Adipocyte (in vitro differentiated cells): ENCODE measurements at regions not wholly inside any gene's neighbourhood (a gene's known extent, or its start where the extent isn't known, plus 50 kb on each side); places are given as distances from the start of the nearest gene placed in this dataset.

Source experiments
- DNase-seq: peaks from one replicate; pipeline ENCODE4 v3.0.0-alpha.2; 2015; ENCODE audit warnings: low read depth
- H3K27me3 ChIP-seq: replicated peaks from 2 replicates; pipeline ENCODE4 v1.7.0; 2013; ENCODE audit warnings: mild to moderate bottlenecking, low read length, moderate library complexity; ENCODE audit not compliant: control insufficient read depth, insufficient read depth
- H3K36me3 ChIP-seq: 2 replicates; pipeline ENCODE4 v1.7.0; 2013; ENCODE audit warnings: low read length, mild to moderate bottlenecking, moderate library complexity; ENCODE audit not compliant: control insufficient read depth, insufficient read depth, severe bottlenecking
- H3K4me1 ChIP-seq: 2 replicates; pipeline ENCODE4 v1.7.0; 2013; ENCODE audit warnings: mild to moderate bottlenecking, low read length, moderate library complexity; ENCODE audit not compliant: control insufficient read depth, insufficient read depth
- H3K4me3 ChIP-seq: 2 replicates; pipeline ENCODE4 v1.7.0; 2013; ENCODE audit warnings: mild to moderate bottlenecking, low read length, moderate library complexity
- H3K9ac ChIP-seq: 2 replicates; pipeline ENCODE4 v1.7.0; 2013; ENCODE audit warnings: mild to moderate bottlenecking, low read length, moderate library complexity
- H3K9me3 ChIP-seq: 2 replicates; pipeline ENCODE4 v1.7.0; 2013; ENCODE audit warnings: mild to moderate bottlenecking, low read length, moderate library complexity; ENCODE audit not compliant: control insufficient read depth

DNA sequence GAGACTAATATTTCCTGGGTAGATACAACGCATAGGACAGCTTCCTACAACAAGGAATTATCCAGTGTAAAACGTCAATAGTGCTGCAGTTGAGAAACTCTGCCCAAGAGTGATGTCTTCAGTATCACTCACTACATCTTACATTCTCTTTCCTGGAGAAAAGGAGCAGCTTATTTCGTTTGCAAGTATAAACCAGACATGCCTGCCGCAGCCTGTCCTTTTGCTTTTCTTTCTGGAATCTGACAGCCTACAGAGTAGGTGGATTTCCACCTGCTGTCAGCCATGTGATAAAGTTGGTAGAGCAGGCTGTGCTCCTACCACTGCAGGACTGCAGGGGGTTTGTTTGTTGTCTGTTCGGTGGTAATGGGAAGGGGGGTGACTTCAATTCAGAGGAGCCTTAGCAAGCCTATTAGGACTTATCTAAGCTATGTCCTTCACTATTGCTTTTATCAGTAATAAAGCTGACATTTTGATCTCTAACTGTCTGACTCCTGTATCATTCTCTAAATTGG, 439.1 kb downstream of the GRB14 start:
- Histone ChIP-seq H3K9me3 (no peaks in the 10 kb centered on the region), H3K4me1 (no peaks in the 10 kb centered on the region), H3K4me3 (no peak overlapping the region), H3K9ac (no peak overlapping the region), H3K27me3 (no peaks in the 10 kb centered on the region), H3K36me3 (no peaks in the 10 kb centered on the region)
- DNase-seq, result no peak

DNA sequence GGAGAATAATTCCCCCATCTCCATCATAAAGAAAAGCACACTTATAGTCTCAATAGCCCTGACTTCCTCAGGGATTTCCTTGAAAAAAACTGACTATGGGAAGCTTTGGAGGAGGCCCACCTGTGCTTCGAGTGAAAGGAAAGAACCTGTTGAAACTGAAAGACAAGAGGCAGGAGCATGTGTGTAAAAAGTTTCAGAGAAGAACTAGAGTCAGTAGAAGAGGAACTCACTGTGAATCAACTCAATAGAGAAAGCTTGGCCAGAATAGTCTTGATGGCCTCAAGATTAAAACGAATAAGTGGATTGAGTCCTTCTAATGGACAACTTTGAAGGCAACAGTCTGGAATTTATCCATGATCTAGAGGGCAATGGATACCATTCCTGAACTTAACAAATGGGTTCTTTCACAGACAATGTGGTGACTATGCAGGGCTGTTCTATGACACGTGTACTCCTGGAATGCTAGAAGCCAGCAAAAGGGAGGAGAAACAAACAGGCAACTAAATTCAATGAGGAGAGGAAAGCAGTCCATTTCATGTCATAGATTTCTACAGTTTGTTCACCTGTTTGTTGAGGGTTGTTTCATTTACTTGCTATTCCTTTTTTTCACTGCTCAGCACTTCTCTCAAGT, 442.3 kb downstream of the GRB14 start:
- no peak overlapping the region for H3K9ac ChIP-seq
- H3K27me3 ChIP-seq, result no peaks in the 10 kb centered on the region
- no peaks in the 10 kb centered on the region for H3K36me3 ChIP-seq
- no peaks in the 10 kb centered on the region for H3K4me1 ChIP-seq
- no peak overlapping the region for H3K4me3 ChIP-seq
- DNase-seq, result peak; percentile 44
- peaks cover 12% of the 10 kb centered on the region for H3K9me3 ChIP-seq

DNA sequence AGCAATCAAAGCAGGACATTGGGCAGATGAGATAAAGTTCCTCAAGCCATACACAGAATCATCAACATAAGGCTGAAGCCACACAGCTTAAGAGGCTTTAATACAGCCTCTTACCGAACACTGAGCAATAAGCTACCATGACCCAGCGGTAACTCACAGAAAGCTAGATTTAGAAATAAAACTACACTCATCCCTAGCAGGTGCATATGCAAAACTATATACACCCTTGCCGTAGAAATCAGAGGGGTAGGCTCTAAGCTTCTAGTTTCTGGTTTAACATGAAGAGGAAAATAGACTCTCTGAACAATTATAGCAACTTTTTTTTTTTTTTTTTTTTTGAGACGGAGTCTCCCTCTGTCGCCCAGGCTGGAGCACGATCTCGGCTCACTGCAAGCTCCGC, 428.8 kb upstream of the FIGN start:
- H3K9ac ChIP-seq, result no peak overlapping the region
- no peaks in the 10 kb centered on the region for H3K4me1 ChIP-seq
- no peaks in the 10 kb centered on the region for H3K36me3 ChIP-seq
- DNase-seq, result no peak
- no peak overlapping the region for H3K4me3 ChIP-seq
- peaks cover 4% of the 10 kb centered on the region for H3K9me3 ChIP-seq
- H3K27me3 ChIP-seq, result no peaks in the 10 kb centered on the region

DNA sequence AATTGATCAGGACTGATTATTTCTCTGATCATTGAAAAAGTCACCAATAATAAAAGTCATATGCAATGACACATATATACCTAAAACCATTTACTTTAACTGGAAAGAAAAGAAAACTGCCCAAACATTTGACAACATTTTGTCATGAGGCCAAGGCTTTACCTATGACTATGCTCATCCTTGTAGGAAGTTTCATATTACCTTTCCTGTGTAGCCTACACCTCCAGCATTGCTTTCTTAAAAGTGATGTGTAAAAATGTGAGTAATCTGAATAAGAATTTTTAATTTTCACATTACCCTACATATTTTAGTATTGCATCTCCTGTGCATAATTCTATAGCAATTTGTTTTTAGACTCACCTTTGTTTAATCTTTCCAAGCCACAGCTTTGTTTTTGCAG, 419.8 kb upstream of the FIGN start:
- H3K4me1 ChIP-seq, result peaks cover 8% of the 10 kb centered on the region
- no peaks in the 10 kb centered on the region for H3K36me3 ChIP-seq
- H3K4me3 ChIP-seq, result no peak overlapping the region
- peaks cover 4% of the 10 kb centered on the region for H3K9me3 ChIP-seq
- H3K9ac ChIP-seq, result no peak overlapping the region
- H3K27me3 ChIP-seq, result no peaks in the 10 kb centered on the region
- no peak for DNase-seq

DNA sequence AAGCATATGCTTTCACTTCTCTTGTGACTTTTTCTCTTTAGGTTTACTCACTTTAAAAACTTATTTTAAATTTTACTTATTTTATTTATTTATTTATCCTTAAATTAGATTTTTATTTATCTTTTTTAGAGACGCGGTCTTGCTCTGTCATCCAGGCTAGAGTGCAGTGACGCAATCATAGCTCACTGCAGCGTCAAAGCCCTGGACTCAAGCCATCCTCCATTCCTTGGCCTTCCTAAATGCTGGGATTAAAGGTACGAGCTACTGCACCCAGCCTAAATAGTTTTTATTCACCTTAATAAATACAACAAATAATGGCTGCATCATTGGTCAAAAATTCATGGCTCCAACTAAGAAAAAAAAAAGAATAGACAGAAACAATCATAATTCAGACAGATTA, 415.7 kb upstream of the FIGN start:
- Histone ChIP-seq H3K36me3 (no peaks in the 10 kb centered on the region), H3K27me3 (no peaks in the 10 kb centered on the region), H3K9me3 (no peaks in the 10 kb centered on the region), H3K4me1 (peaks cover 15% of the 10 kb centered on the region), H3K4me3 (no peak overlapping the region), H3K9ac (no peak overlapping the region)
- no peak for DNase-seq

DNA sequence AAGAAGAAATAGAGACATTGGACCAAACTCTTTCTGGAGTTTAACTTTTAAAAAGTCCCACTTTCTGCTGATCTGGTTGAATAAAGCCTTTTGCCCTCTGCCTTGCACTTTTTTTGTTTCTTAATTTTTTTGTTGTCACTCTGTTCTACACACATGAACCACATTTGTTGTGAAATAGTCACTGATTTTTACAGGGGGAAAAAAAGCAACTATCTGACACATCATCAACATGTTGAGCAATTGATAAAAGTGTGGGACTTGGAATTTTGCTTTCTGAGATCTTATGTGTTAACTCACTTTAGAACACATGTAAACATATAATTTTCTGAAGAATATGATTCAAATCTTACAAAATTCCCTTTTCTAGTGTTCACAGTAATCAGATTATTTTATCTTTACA, 414.8 kb upstream of the FIGN start:
- DNase-seq, result peak; percentile 39
- Histone ChIP-seq H3K4me3 (peak overlapping the region; percentile 7), H3K27me3 (no peaks in the 10 kb centered on the region), H3K9ac (peak overlapping the region; percentile 59), H3K9me3 (no peaks in the 10 kb centered on the region), H3K4me1 (peaks cover 18% of the 10 kb centered on the region), H3K36me3 (no peaks in the 10 kb centered on the region)

DNA sequence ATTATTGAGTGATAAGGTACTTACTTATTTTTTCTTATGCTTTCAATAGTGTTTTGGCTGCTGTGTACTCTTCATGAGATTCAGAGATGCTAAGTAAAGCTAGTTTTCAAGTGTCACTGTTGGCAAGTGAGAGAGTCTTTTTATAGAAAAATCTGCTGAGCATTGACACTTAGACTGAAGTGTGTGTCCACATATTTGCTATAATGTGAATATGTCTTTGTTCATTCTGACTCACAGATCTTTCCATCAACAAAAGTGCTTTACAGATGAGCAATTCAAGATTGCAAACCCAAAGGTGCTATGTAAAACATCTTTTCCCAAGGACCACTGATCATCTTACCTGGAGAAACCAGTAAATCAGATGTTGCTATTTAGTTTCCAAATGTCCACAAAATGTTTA, 410.6 kb upstream of the FIGN start:
- H3K36me3 ChIP-seq, result no peaks in the 10 kb centered on the region
- no peaks in the 10 kb centered on the region for H3K27me3 ChIP-seq
- H3K9ac ChIP-seq, result no peak overlapping the region
- no peak overlapping the region for H3K4me3 ChIP-seq
- H3K4me1 ChIP-seq, result peaks cover 29% of the 10 kb centered on the region
- DNase-seq, result no peak
- H3K9me3 ChIP-seq, result no peaks in the 10 kb centered on the region

DNA sequence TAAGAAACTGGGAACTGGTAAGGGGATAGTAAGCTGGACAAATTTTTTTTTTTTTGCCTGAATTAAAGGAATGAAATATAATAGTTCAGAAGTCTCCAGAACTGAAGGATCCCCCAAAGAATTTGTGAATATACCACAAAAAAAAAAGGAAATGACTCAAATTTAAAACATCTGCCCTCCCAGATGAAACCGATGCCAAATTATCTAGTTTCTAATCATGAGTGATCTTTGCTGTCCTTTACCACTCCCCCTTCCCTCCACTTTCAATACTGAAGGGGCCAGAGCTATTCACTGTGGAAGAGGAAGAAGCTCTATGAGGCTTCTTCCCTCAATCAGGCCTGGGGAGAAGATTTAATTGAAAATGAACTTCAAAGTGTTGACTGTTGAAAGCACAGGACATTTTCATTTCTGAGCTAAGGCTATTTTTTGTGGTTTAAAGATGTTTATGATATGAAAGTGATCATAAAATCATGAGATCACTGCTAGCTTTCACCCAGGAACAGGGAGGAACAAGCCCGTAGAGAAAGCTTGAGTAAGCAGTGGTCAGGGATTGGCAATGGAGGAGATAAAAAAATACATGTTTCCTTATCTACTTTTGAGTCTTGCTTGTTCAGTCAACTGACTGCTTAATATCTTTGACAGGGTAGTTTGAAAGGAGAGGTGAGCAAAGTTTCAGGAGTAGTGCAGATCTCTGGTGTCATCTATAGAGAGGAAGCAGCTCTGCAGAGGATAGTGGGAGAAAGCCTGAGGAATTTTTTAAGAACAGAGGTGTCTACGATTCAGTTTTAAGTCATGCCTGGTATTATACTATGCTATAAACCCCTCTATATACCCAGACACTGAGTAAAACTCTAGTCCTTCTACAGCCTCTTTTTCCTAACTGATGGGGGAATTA, 409.5 kb upstream of the FIGN start:
- H3K4me3 ChIP-seq, result peak overlapping the region; percentile 42
- DNase-seq, result peak; percentile 39
- no peaks in the 10 kb centered on the region for H3K9me3 ChIP-seq
- H3K4me1 ChIP-seq, result peaks cover 20% of the 10 kb centered on the region
- H3K9ac ChIP-seq, result no peak overlapping the region
- no peaks in the 10 kb centered on the region for H3K27me3 ChIP-seq
- H3K36me3 ChIP-seq, result no peaks in the 10 kb centered on the region

DNA sequence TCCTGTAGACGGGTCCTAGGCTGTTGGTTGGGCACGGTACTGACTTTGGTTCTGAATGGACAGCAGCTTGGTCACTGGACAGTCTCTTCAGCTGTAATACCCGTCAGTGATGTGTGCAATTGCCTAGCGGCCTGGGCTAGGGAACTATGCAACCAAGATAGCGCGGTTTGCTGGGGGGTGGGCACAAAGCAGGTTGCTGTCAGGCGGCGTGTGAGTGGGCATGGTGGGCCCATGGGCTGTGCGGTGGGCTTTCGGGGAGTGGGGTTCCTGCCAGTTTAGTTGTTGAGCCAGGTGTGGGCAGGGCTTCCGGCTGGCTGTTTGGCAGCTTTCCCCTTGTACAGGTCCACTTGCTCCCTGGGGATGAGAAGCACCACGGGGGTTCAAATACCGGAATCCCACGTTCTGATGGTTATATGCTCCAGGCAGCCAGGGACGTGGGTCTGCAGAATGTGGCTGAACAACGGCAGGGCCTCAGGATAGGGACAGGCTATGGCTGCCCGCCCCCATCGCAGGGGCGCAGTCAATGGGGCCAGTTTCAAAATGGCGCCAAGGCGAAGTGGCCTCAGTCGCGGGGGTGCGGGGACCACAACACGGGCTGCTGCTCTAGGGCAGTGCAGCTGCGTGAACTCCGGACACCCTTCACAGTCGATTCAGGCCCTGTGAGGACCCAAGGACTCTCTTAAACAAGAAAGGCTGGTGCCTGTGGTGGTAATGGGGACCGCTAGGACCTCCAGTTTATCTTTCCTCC, 407.5 kb upstream of the FIGN start:
- Histone ChIP-seq H3K4me3 (no peak overlapping the region), H3K9ac (no peak overlapping the region), H3K9me3 (no peaks in the 10 kb centered on the region), H3K27me3 (no peaks in the 10 kb centered on the region), H3K4me1 (peaks cover 13% of the 10 kb centered on the region), H3K36me3 (no peaks in the 10 kb centered on the region)
- no peak for DNase-seq

DNA sequence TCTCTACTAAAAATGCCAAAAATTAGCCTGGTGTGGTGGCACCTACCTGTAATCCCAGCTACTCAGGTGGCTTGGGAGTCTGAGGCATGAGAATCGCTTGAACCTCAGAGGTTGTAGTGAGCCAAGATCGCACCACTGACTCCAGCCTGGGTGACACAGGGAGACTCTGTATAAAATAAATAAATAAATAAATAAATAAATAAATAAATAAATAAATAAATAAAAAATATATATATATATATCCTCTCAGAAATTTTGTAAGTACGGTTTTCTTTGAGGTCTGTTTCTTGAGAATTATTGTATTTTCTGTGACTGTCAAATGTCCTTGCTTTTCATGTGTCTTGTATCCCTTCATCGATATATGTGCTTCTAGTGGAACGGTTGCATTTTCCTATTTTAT, 406.9 kb upstream of the FIGN start:
- Histone ChIP-seq H3K9me3 (no peaks in the 10 kb centered on the region), H3K36me3 (no peaks in the 10 kb centered on the region), H3K4me1 (peaks cover 13% of the 10 kb centered on the region), H3K4me3 (no peak overlapping the region), H3K27me3 (no peaks in the 10 kb centered on the region), H3K9ac (no peak overlapping the region)
- DNase-seq, result no peak

DNA sequence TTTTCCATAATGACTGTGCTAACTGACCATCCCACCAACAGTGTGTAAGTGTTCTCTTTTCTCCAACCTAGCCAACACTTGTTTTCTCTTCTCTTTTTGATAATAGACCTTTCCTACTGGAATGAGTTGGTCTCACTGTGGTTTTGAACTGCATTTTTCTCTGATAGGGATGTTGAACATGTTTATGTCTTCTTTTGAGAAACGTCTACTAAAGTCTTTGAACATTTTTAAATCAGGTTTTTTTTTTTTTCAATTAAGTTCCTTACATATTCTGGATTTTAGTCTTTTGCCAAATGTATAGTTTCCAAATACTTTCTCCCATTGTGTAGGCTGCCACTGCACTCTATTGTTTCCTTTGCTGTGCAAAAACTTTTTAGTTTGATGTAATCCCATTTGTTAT, 405.5 kb upstream of the FIGN start:
- peaks cover 13% of the 10 kb centered on the region for H3K4me1 ChIP-seq
- H3K4me3 ChIP-seq, result no peak overlapping the region
- H3K36me3 ChIP-seq, result no peaks in the 10 kb centered on the region
- no peak for DNase-seq
- H3K27me3 ChIP-seq, result no peaks in the 10 kb centered on the region
- no peak overlapping the region for H3K9ac ChIP-seq
- no peaks in the 10 kb centered on the region for H3K9me3 ChIP-seq
